H1 (cell line): ENCODE measurements at regions not wholly inside any gene's neighbourhood (a gene's known extent, or its start where the extent isn't known, plus 50 kb on each side); places are given as distances from the start of the nearest gene placed in this dataset.

Experiments used
- CTCF ChIA-PET: fragments of 300-600 bp; sonication (Branson Sonifier 250); formaldehyde crosslinking; loops from one replicate; lab custom pipeline; 2021; ENCODE audit not compliant: partially characterized antibody; lab: Charles Lee
- POLR2A ChIA-PET: fragments of 300-600 bp; sonication (Branson Sonifier 250); formaldehyde crosslinking; loops from one replicate; lab custom pipeline; 2021; ENCODE audit warnings: inconsistent platforms; ENCODE audit not compliant: partially characterized antibody; lab: Charles Lee
- DNase-seq, 2 experiments: peaks; one replicate each; pipeline versions ENCODE4 v3.0.0 to v3.0.0-alpha.2; 2010 to 2022; ENCODE audit warnings: low spot score in 2 of 2, low read depth in 1 of 2, mixed read lengths in 1 of 2
- FAIRE-seq: peaks from 2 replicates; lab custom pipeline; 2011; peaks lifted over from hg19 to GRCh38; lab: Jason Lieb, UNC
- H2AFZ ChIP-seq: 2 replicates; pipeline ENCODE4 v1.8.1; 2012; ENCODE audit warnings: low read length, inconsistent platforms
- H2AK5ac ChIP-seq: 2 replicates; pipeline ENCODE4 v1.6.1; 2013; ENCODE audit warnings: low read depth, low read length
- H2BK120ac ChIP-seq: replicated peaks from 2 replicates; pipeline ENCODE3; 2013; ENCODE audit warnings: low read depth, low read length, inconsistent platforms
- H2BK12ac ChIP-seq: 2 replicates; pipeline ENCODE4 v1.6.1; 2013; ENCODE audit warnings: low read depth, low read length
- H2BK15ac ChIP-seq: 2 replicates; pipeline ENCODE4 v1.6.1; 2013; ENCODE audit warnings: low read length
- H2BK20ac ChIP-seq: 2 replicates; pipeline ENCODE4 v1.6.1; 2013; ENCODE audit warnings: low read length
- H2BK5ac ChIP-seq: 2 replicates; pipeline ENCODE4 v1.6.1; 2013; ENCODE audit warnings: low read depth, low read length
- H3K14ac ChIP-seq: 2 replicates; pipeline ENCODE4 v1.6.1; 2013; ENCODE audit warnings: inconsistent platforms; ENCODE audit not compliant: insufficient read length
- H3K18ac ChIP-seq: 2 replicates; pipeline ENCODE4 v1.6.1; 2013; ENCODE audit warnings: low read length; ENCODE audit errors: extremely low read depth
- H3K23ac ChIP-seq: 2 replicates; pipeline ENCODE4 v1.6.1; 2013; ENCODE audit warnings: inconsistent platforms; ENCODE audit not compliant: insufficient read length
- H3K23me2 ChIP-seq: 2 replicates; pipeline ENCODE4 v1.6.1; 2013; ENCODE audit warnings: low read depth, low read length
- H3K27ac ChIP-seq: 2 replicates; pipeline ENCODE4 v1.6.1; 2011; ENCODE audit warnings: low read depth, low read length, inconsistent platforms
- H3K27me3 ChIP-seq, 4 experiments: replicated peaks in 1 of 4; 1 replicate in 1 of 4; 2 replicates in 3 of 4; pipeline versions ENCODE4 v1.6.1 to v1.8.1; 2011 to 2013; ENCODE audit warnings: low read length in 3 of 4, mild to moderate bottlenecking in 3 of 4, inconsistent platforms in 2 of 4, mixed read lengths in 2 of 4, moderate library complexity in 1 of 4; ENCODE audit not compliant: control insufficient read depth in 3 of 4, insufficient read depth in 3 of 4; ENCODE audit errors: extremely low read depth in 1 of 4
- H3K36me3 ChIP-seq, 4 experiments: 2 replicates each; pipeline versions ENCODE4 v1.6.1 to v1.8.1; 2011 to 2013; ENCODE audit warnings: mild to moderate bottlenecking in 4 of 4, low read length in 3 of 4, moderate library complexity in 2 of 4, control low read depth in 1 of 4, inconsistent platforms in 1 of 4; ENCODE audit not compliant: insufficient read depth in 4 of 4, control insufficient read depth in 2 of 4
- H3K4ac ChIP-seq: replicated peaks from 2 replicates; pipeline ENCODE3; 2013; ENCODE audit warnings: low read length, low read depth, mixed read lengths, inconsistent platforms; ENCODE audit not compliant: insufficient read length
- H3K4me1 ChIP-seq, 4 experiments: replicated peaks in 1 of 4; 1 replicate in 1 of 4; 2 replicates in 3 of 4; pipeline versions ENCODE4 v1.6.1 to v1.8.1; 2011 to 2013; ENCODE audit warnings: low read length in 3 of 4, inconsistent platforms in 2 of 4, mixed read lengths in 1 of 4; ENCODE audit not compliant: insufficient read depth in 4 of 4, control insufficient read depth in 3 of 4
- H3K4me2 ChIP-seq, 2 experiments: 2 replicates each; pipeline versions ENCODE4 v1.6.1 to v1.8.1; 2011 to 2013; ENCODE audit warnings: low read depth in 2 of 2, low read length in 2 of 2, control low read depth in 1 of 2, inconsistent platforms in 1 of 2, mild to moderate bottlenecking in 1 of 2; ENCODE audit not compliant: insufficient read depth in 1 of 2
- H3K4me3 ChIP-seq, 4 experiments: fragments of 200-600, 300-600 bp in 1 of 4; sonication (generic), shearing (Covaris generic), sonication (Bioruptor Twin) in 1 of 4; 2 replicates each; pipeline versions ENCODE4 v1.5.1 to v1.8.1; 2011 to 2016; ENCODE audit warnings: low read length in 4 of 4, low read depth in 3 of 4, control low read depth in 2 of 4, inconsistent platforms in 2 of 4, mild to moderate bottlenecking in 2 of 4, mixed read lengths in 1 of 4, moderate library complexity in 1 of 4; ENCODE audit not compliant: insufficient read depth in 2 of 4; ENCODE audit errors: extremely low read depth in 1 of 4
- H3K56ac ChIP-seq: replicated peaks from 2 replicates; pipeline ENCODE3; 2013; ENCODE audit warnings: low read depth, mild to moderate bottlenecking, mixed read lengths, low read length, inconsistent platforms; ENCODE audit not compliant: insufficient read length
- H3K79me1 ChIP-seq: 2 replicates; pipeline ENCODE4 v1.6.1; 2013; ENCODE audit warnings: low read depth, low read length, control low read depth
- H3K79me2 ChIP-seq, 2 experiments: 2 replicates each; pipeline versions ENCODE4 v1.6.1 to v1.8.1; 2012 to 2013; ENCODE audit warnings: low read length in 2 of 2, mild to moderate bottlenecking in 2 of 2, inconsistent platforms in 1 of 2; ENCODE audit not compliant: insufficient read depth in 2 of 2, control insufficient read depth in 1 of 2
- H3K9ac ChIP-seq, 4 experiments: replicated peaks in 1 of 4; 1 replicate in 1 of 4; 2 replicates in 3 of 4; pipeline versions ENCODE4 v1.6.1 to v1.8.1; 2011 to 2013; ENCODE audit warnings: low read depth in 3 of 4, low read length in 3 of 4, control low read depth in 2 of 4, mild to moderate bottlenecking in 2 of 4, moderate library complexity in 2 of 4, inconsistent platforms in 1 of 4; ENCODE audit errors: extremely low read depth in 1 of 4
- H3K9me3 ChIP-seq, 2 experiments: 2 replicates each; pipeline versions ENCODE4 v1.6.1 to v1.8.1; 2012 to 2013; ENCODE audit warnings: mild to moderate bottlenecking in 2 of 2, moderate library complexity in 2 of 2, control low read depth in 1 of 2, inconsistent platforms in 1 of 2, low read depth in 1 of 2, low read length in 1 of 2, mixed read lengths in 1 of 2; ENCODE audit not compliant: insufficient read depth in 2 of 2
- H4K20me1 ChIP-seq, 2 experiments: replicated peaks in 1 of 2; 2 replicates each; pipeline versions ENCODE3 to v1.8.1; 2011 to 2013; ENCODE audit warnings: inconsistent platforms in 2 of 2, low read length in 2 of 2, mild to moderate bottlenecking in 1 of 2; ENCODE audit not compliant: insufficient read depth in 2 of 2, control insufficient read depth in 1 of 2
- H4K5ac ChIP-seq: 2 replicates; pipeline ENCODE4 v1.6.1; 2013; ENCODE audit warnings: low read length, low read depth, mixed read lengths, inconsistent platforms; ENCODE audit not compliant: insufficient read length
- H4K8ac ChIP-seq: 2 replicates; pipeline ENCODE4 v1.8.0; 2013; ENCODE audit warnings: mild to moderate bottlenecking, moderate library complexity, low read length, inconsistent platforms; ENCODE audit not compliant: insufficient read depth; ENCODE audit errors: extremely low read depth
- H4K91ac ChIP-seq: replicated peaks from 2 replicates; pipeline ENCODE3; 2013; ENCODE audit warnings: low read length, mixed read lengths, inconsistent platforms; ENCODE audit not compliant: insufficient read length
- CREB1 ChIP-seq: IDR thresholded peaks from 2 replicates; pipeline ENCODE4 v1.6.1; 2012; ENCODE audit warnings: inconsistent platforms
- GABPA ChIP-seq: IDR thresholded peaks from 2 replicates; pipeline ENCODE4 v1.6.1; 2011; ENCODE audit warnings: mild to moderate bottlenecking, low read length, moderate library complexity, borderline replicate concordance; ENCODE audit not compliant: insufficient read depth
- JUND ChIP-seq: IDR thresholded peaks from 2 replicates; pipeline ENCODE4 v1.6.1; 2011; ENCODE audit warnings: mild to moderate bottlenecking, improper control_type of control experiment, low read length
- KDM1A ChIP-seq: fragments of 200-600, 300-600 bp; sonication (generic); IDR thresholded peaks from 2 replicates; pipeline ENCODE4 v1.7.1; 2016; ENCODE audit warnings: mild to moderate bottlenecking, low read length, borderline replicate concordance
- POLR2A ChIP-seq, 2 experiments: IDR thresholded peaks; 1 replicate in 1 of 2; 2 replicates in 1 of 2; pipeline ENCODE4 v1.6.1; 2011; ENCODE audit warnings: low read depth in 2 of 2, low read length in 2 of 2, mild to moderate bottlenecking in 2 of 2; ENCODE audit errors: control extremely low read depth in 1 of 2
- USF2 ChIP-seq: IDR thresholded peaks from 2 replicates; pipeline ENCODE4 v1.6.1; 2011; ENCODE audit warnings: low read length, improper control_type of control experiment
- WGBS, 2 experiments: shearing (Covaris generic) in 1 of 2; methylation state at CpG; one replicate each; pipeline versions ENCODE4 v1.1.6 to v1.1.7; 2013 to 2015; ENCODE audit warnings: low lambda C conversion rate in 2 of 2, mixed read lengths in 2 of 2, inconsistent platforms in 1 of 2, low coverage in 1 of 2, missing lambda C conversion rate in 1 of 2; ENCODE audit not compliant: insufficient replicate concordance in 2 of 2, insufficient coverage in 1 of 2, insufficient read length in 1 of 2; ENCODE audit errors: extremely low coverage in 1 of 2, missing lambda C conversion rate in 1 of 2; 5-methylcytosine and 5-hydroxymethylcytosine counted together

GRCh38 chr2:148592791-148593190 is 51.8 kb upstream of the EPC2 start:
- Histone ChIP-seq H3K23me2 (no peaks in the 10 kb centered on the region), H4K5ac (no peak overlapping the region), H3K36me3 (no peaks in the 10 kb centered on the region)
- DNase-seq, result no peak
- WGBS, 2 experiments, result 93% methylated on average over 3 of the region's 3 CpGs; no CpG with 5 or more reads in 1 of the 2 experiments
- TF ChIP-seq GABPA (no peak), POLR2A (IDR thresholded peaks at IDR 0.05; ENCODE audit: control extremely low read depth in 1 of 2, low read depth in 2 of 2, low read length in 2 of 2) (no peak), CREB1 (no peak), JUND (no peak), USF2 (no peak), KDM1A (no peak)
- TF ChIP-seq, all 59 proteins: peak for 0
- no peak overlapping the region for H3K18ac ChIP-seq
- peak overlapping the region; percentile 28; the same call in 1 of the 2 replicates for H4K8ac ChIP-seq
- no peaks in the 10 kb centered on the region for H4K20me1 ChIP-seq
- no peak overlapping the region for H3K4ac ChIP-seq
- H3K4me1 ChIP-seq, result no peaks in the 10 kb centered on the region; a peak in 1 of 7 replicates
- no peaks in the 10 kb centered on the region for H3K9me3 ChIP-seq
- H2AK5ac ChIP-seq, result no peak overlapping the region
- no peak overlapping the region for H2BK15ac ChIP-seq
- no peak overlapping the region for H2BK5ac ChIP-seq
- H3K23ac ChIP-seq, result no peak overlapping the region
- no peak overlapping the region for H3K27ac ChIP-seq
- FAIRE-seq, result no peak
- ChIA-PET POLR2A (no interaction called here), CTCF (interaction anchor here (1.0 kb wide), 2 partner anchors 12 to 45 kb away, joined by 3 to 4 read pairs; no protein-coding TSS in a partner anchor)
- no peak overlapping the region for H3K4me3 ChIP-seq
- no peak overlapping the region for H4K91ac ChIP-seq
- no peak overlapping the region for H2BK12ac ChIP-seq
- 0 out of 2 replicates have a peak overlapping the region, but pooled peaks have one; percentile 76 for H2AFZ ChIP-seq
- H3K79me2 ChIP-seq, result no peaks in the 10 kb centered on the region
- no peaks in the 10 kb centered on the region for H3K27me3 ChIP-seq
- no peak overlapping the region for H3K14ac ChIP-seq
- H3K79me1 ChIP-seq, result no peaks in the 10 kb centered on the region
- H3K4me2 ChIP-seq, result no peak overlapping the region
- H2BK120ac ChIP-seq, result no peak overlapping the region
- H3K9ac ChIP-seq, result no peak overlapping the region
- no peak overlapping the region for H2BK20ac ChIP-seq
- no peak overlapping the region for H3K56ac ChIP-seq
